H1 (cell line): ENCODE measurements at regions not wholly inside any gene's neighbourhood (a gene's known extent, or its start where the extent isn't known, plus 50 kb on each side); places are given as distances from the start of the nearest gene placed in this dataset.

Experiments used
- CTCF ChIA-PET: fragments of 300-600 bp; sonication (Branson Sonifier 250); formaldehyde crosslinking; loops from one replicate; lab custom pipeline; 2021; ENCODE audit not compliant: partially characterized antibody; lab: Charles Lee
- POLR2A ChIA-PET: fragments of 300-600 bp; sonication (Branson Sonifier 250); formaldehyde crosslinking; loops from one replicate; lab custom pipeline; 2021; ENCODE audit warnings: inconsistent platforms; ENCODE audit not compliant: partially characterized antibody; lab: Charles Lee
- DNase-seq, 2 experiments: peaks; one replicate each; pipeline versions ENCODE4 v3.0.0 to v3.0.0-alpha.2; 2010 to 2022; ENCODE audit warnings: low spot score in 2 of 2, low read depth in 1 of 2, mixed read lengths in 1 of 2
- FAIRE-seq: peaks from 2 replicates; lab custom pipeline; 2011; peaks lifted over from hg19 to GRCh38; lab: Jason Lieb, UNC
- H2AFZ ChIP-seq: 2 replicates; pipeline ENCODE4 v1.8.1; 2012; ENCODE audit warnings: low read length, inconsistent platforms
- H2AK5ac ChIP-seq: 2 replicates; pipeline ENCODE4 v1.6.1; 2013; ENCODE audit warnings: low read depth, low read length
- H2BK120ac ChIP-seq: replicated peaks from 2 replicates; pipeline ENCODE3; 2013; ENCODE audit warnings: low read depth, low read length, inconsistent platforms
- H2BK12ac ChIP-seq: 2 replicates; pipeline ENCODE4 v1.6.1; 2013; ENCODE audit warnings: low read depth, low read length
- H2BK15ac ChIP-seq: 2 replicates; pipeline ENCODE4 v1.6.1; 2013; ENCODE audit warnings: low read length
- H2BK20ac ChIP-seq: 2 replicates; pipeline ENCODE4 v1.6.1; 2013; ENCODE audit warnings: low read length
- H2BK5ac ChIP-seq: 2 replicates; pipeline ENCODE4 v1.6.1; 2013; ENCODE audit warnings: low read depth, low read length
- H3K14ac ChIP-seq: 2 replicates; pipeline ENCODE4 v1.6.1; 2013; ENCODE audit warnings: inconsistent platforms; ENCODE audit not compliant: insufficient read length
- H3K18ac ChIP-seq: 2 replicates; pipeline ENCODE4 v1.6.1; 2013; ENCODE audit warnings: low read length; ENCODE audit errors: extremely low read depth
- H3K23ac ChIP-seq: 2 replicates; pipeline ENCODE4 v1.6.1; 2013; ENCODE audit warnings: inconsistent platforms; ENCODE audit not compliant: insufficient read length
- H3K23me2 ChIP-seq: 2 replicates; pipeline ENCODE4 v1.6.1; 2013; ENCODE audit warnings: low read depth, low read length
- H3K27ac ChIP-seq: 2 replicates; pipeline ENCODE4 v1.6.1; 2011; ENCODE audit warnings: low read depth, low read length, inconsistent platforms
- H3K27me3 ChIP-seq, 4 experiments: replicated peaks in 1 of 4; 1 replicate in 1 of 4; 2 replicates in 3 of 4; pipeline versions ENCODE4 v1.6.1 to v1.8.1; 2011 to 2013; ENCODE audit warnings: low read length in 3 of 4, mild to moderate bottlenecking in 3 of 4, inconsistent platforms in 2 of 4, mixed read lengths in 2 of 4, moderate library complexity in 1 of 4; ENCODE audit not compliant: control insufficient read depth in 3 of 4, insufficient read depth in 3 of 4; ENCODE audit errors: extremely low read depth in 1 of 4
- H3K36me3 ChIP-seq, 4 experiments: 2 replicates each; pipeline versions ENCODE4 v1.6.1 to v1.8.1; 2011 to 2013; ENCODE audit warnings: mild to moderate bottlenecking in 4 of 4, low read length in 3 of 4, moderate library complexity in 2 of 4, control low read depth in 1 of 4, inconsistent platforms in 1 of 4; ENCODE audit not compliant: insufficient read depth in 4 of 4, control insufficient read depth in 2 of 4
- H3K4ac ChIP-seq: replicated peaks from 2 replicates; pipeline ENCODE3; 2013; ENCODE audit warnings: low read length, low read depth, mixed read lengths, inconsistent platforms; ENCODE audit not compliant: insufficient read length
- H3K4me1 ChIP-seq, 4 experiments: replicated peaks in 1 of 4; 1 replicate in 1 of 4; 2 replicates in 3 of 4; pipeline versions ENCODE4 v1.6.1 to v1.8.1; 2011 to 2013; ENCODE audit warnings: low read length in 3 of 4, inconsistent platforms in 2 of 4, mixed read lengths in 1 of 4; ENCODE audit not compliant: insufficient read depth in 4 of 4, control insufficient read depth in 3 of 4
- H3K4me2 ChIP-seq, 2 experiments: 2 replicates each; pipeline versions ENCODE4 v1.6.1 to v1.8.1; 2011 to 2013; ENCODE audit warnings: low read depth in 2 of 2, low read length in 2 of 2, control low read depth in 1 of 2, inconsistent platforms in 1 of 2, mild to moderate bottlenecking in 1 of 2; ENCODE audit not compliant: insufficient read depth in 1 of 2
- H3K4me3 ChIP-seq, 4 experiments: fragments of 200-600, 300-600 bp in 1 of 4; sonication (generic), shearing (Covaris generic), sonication (Bioruptor Twin) in 1 of 4; 2 replicates each; pipeline versions ENCODE4 v1.5.1 to v1.8.1; 2011 to 2016; ENCODE audit warnings: low read length in 4 of 4, low read depth in 3 of 4, control low read depth in 2 of 4, inconsistent platforms in 2 of 4, mild to moderate bottlenecking in 2 of 4, mixed read lengths in 1 of 4, moderate library complexity in 1 of 4; ENCODE audit not compliant: insufficient read depth in 2 of 4; ENCODE audit errors: extremely low read depth in 1 of 4
- H3K56ac ChIP-seq: replicated peaks from 2 replicates; pipeline ENCODE3; 2013; ENCODE audit warnings: low read depth, mild to moderate bottlenecking, mixed read lengths, low read length, inconsistent platforms; ENCODE audit not compliant: insufficient read length
- H3K79me1 ChIP-seq: 2 replicates; pipeline ENCODE4 v1.6.1; 2013; ENCODE audit warnings: low read depth, low read length, control low read depth
- H3K79me2 ChIP-seq, 2 experiments: 2 replicates each; pipeline versions ENCODE4 v1.6.1 to v1.8.1; 2012 to 2013; ENCODE audit warnings: low read length in 2 of 2, mild to moderate bottlenecking in 2 of 2, inconsistent platforms in 1 of 2; ENCODE audit not compliant: insufficient read depth in 2 of 2, control insufficient read depth in 1 of 2
- H3K9ac ChIP-seq, 4 experiments: replicated peaks in 1 of 4; 1 replicate in 1 of 4; 2 replicates in 3 of 4; pipeline versions ENCODE4 v1.6.1 to v1.8.1; 2011 to 2013; ENCODE audit warnings: low read depth in 3 of 4, low read length in 3 of 4, control low read depth in 2 of 4, mild to moderate bottlenecking in 2 of 4, moderate library complexity in 2 of 4, inconsistent platforms in 1 of 4; ENCODE audit errors: extremely low read depth in 1 of 4
- H3K9me3 ChIP-seq, 2 experiments: 2 replicates each; pipeline versions ENCODE4 v1.6.1 to v1.8.1; 2012 to 2013; ENCODE audit warnings: mild to moderate bottlenecking in 2 of 2, moderate library complexity in 2 of 2, control low read depth in 1 of 2, inconsistent platforms in 1 of 2, low read depth in 1 of 2, low read length in 1 of 2, mixed read lengths in 1 of 2; ENCODE audit not compliant: insufficient read depth in 2 of 2
- H4K20me1 ChIP-seq, 2 experiments: replicated peaks in 1 of 2; 2 replicates each; pipeline versions ENCODE3 to v1.8.1; 2011 to 2013; ENCODE audit warnings: inconsistent platforms in 2 of 2, low read length in 2 of 2, mild to moderate bottlenecking in 1 of 2; ENCODE audit not compliant: insufficient read depth in 2 of 2, control insufficient read depth in 1 of 2
- H4K5ac ChIP-seq: 2 replicates; pipeline ENCODE4 v1.6.1; 2013; ENCODE audit warnings: low read length, low read depth, mixed read lengths, inconsistent platforms; ENCODE audit not compliant: insufficient read length
- H4K8ac ChIP-seq: 2 replicates; pipeline ENCODE4 v1.8.0; 2013; ENCODE audit warnings: mild to moderate bottlenecking, moderate library complexity, low read length, inconsistent platforms; ENCODE audit not compliant: insufficient read depth; ENCODE audit errors: extremely low read depth
- H4K91ac ChIP-seq: replicated peaks from 2 replicates; pipeline ENCODE3; 2013; ENCODE audit warnings: low read length, mixed read lengths, inconsistent platforms; ENCODE audit not compliant: insufficient read length
- ATF2 ChIP-seq: IDR thresholded peaks from 2 replicates; pipeline ENCODE4 v1.6.1; 2012; ENCODE audit warnings: low read length, inconsistent platforms
- CEBPB ChIP-seq: IDR thresholded peaks from 2 replicates; pipeline ENCODE4 v1.6.1; 2012; ENCODE audit warnings: low read depth, low read length
- CHD2 ChIP-seq: IDR thresholded peaks from 2 replicates; pipeline ENCODE4 v1.6.1; 2012; ENCODE audit warnings: low read length, improper control_type of control experiment
- CTBP2 ChIP-seq: IDR thresholded peaks from 2 replicates; pipeline ENCODE4 v1.7.0; 2011; ENCODE audit warnings: borderline replicate concordance, mild to moderate bottlenecking, moderate library complexity, mixed read lengths, low read length; ENCODE audit not compliant: insufficient read depth, insufficient read length
- HDAC2 ChIP-seq, 2 experiments: fragments of 300-600 bp in 1 of 2; sonication (generic) in 1 of 2; IDR thresholded peaks; 2 replicates each; pipeline ENCODE4 v1.6.1; 2011 to 2012; ENCODE audit warnings: low read depth in 2 of 2, low read length in 2 of 2, mild to moderate bottlenecking in 2 of 2, moderate library complexity in 2 of 2, borderline replicate concordance in 1 of 2, inconsistent platforms in 1 of 2
- HDAC6 ChIP-seq: IDR thresholded peaks from one replicate; pipeline ENCODE4 v1.7.1; 2012; ENCODE audit warnings: low read depth, mild to moderate bottlenecking, inconsistent platforms, low read length, moderate library complexity
- KDM4A ChIP-seq: IDR thresholded peaks from one replicate; pipeline ENCODE4 v1.7.1; 2012; ENCODE audit warnings: low read depth, mild to moderate bottlenecking, moderate library complexity, low read length, inconsistent platforms; ENCODE audit not compliant: severe bottlenecking
- POLR2A ChIP-seq, 2 experiments: IDR thresholded peaks; 1 replicate in 1 of 2; 2 replicates in 1 of 2; pipeline ENCODE4 v1.6.1; 2011; ENCODE audit warnings: low read depth in 2 of 2, low read length in 2 of 2, mild to moderate bottlenecking in 2 of 2; ENCODE audit errors: control extremely low read depth in 1 of 2
- SP4 ChIP-seq: IDR thresholded peaks from 2 replicates; pipeline ENCODE4 v1.6.1; 2012; ENCODE audit warnings: low read length, inconsistent platforms
- TAF1 ChIP-seq: IDR thresholded peaks from 2 replicates; pipeline ENCODE4 v1.6.1; 2011; ENCODE audit warnings: mild to moderate bottlenecking, low read depth, low read length
- WGBS, 2 experiments: shearing (Covaris generic) in 1 of 2; methylation state at CpG; one replicate each; pipeline versions ENCODE4 v1.1.6 to v1.1.7; 2013 to 2015; ENCODE audit warnings: low lambda C conversion rate in 2 of 2, mixed read lengths in 2 of 2, inconsistent platforms in 1 of 2, low coverage in 1 of 2, missing lambda C conversion rate in 1 of 2; ENCODE audit not compliant: insufficient replicate concordance in 2 of 2, insufficient coverage in 1 of 2, insufficient read length in 1 of 2; ENCODE audit errors: extremely low coverage in 1 of 2, missing lambda C conversion rate in 1 of 2; 5-methylcytosine and 5-hydroxymethylcytosine counted together

GRCh38 chr2:8606649-8607550 is 75.0 kb upstream of the ID2 start:
- H2BK120ac ChIP-seq: no peak overlapping the region
- TF ChIP-seq POLR2A (IDR thresholded peaks at IDR 0.05; ENCODE audit: control extremely low read depth in 1 of 2, low read depth in 2 of 2, low read length in 2 of 2) (no peak), CHD2 (no peak), ATF2 (no peak), TAF1 (no peak), CEBPB (no peak), CTBP2 (no peak), KDM4A (no peak), SP4 (no peak), HDAC2 (IDR thresholded peaks at IDR 0.05; ENCODE audit: borderline replicate concordance in 1 of 2, low read depth in 2 of 2, low read length in 2 of 2) (no peak), HDAC6 (no peak)
- no peak overlapping the region for H3K27ac ChIP-seq

More at GRCh38 chr2:8606649-8607550, 75.0 kb upstream of the ID2 start:
- Histone ChIP-seq H3K23me2 (no peaks in the 10 kb centered on the region), H3K4me3 (no peak overlapping the region), H3K4me2 (no peak overlapping the region), H4K5ac (no peak overlapping the region), H3K18ac (no peak overlapping the region), H3K56ac (no peak overlapping the region), H2BK5ac (no peak overlapping the region), H4K20me1 (no peaks in the 10 kb centered on the region), H3K79me1 (no peaks in the 10 kb centered on the region), H2AK5ac (no peak overlapping the region), H2BK12ac (no peak overlapping the region), H4K8ac (no peak overlapping the region; the same call in 1 of the 2 replicates), H3K23ac (no peak overlapping the region), H2AFZ (no peak overlapping the region), H3K4ac (no peak overlapping the region), H3K9me3 (no peaks in the 10 kb centered on the region), H2BK20ac (no peak overlapping the region), H3K14ac (no peak overlapping the region), H2BK15ac (no peak overlapping the region), H3K79me2 (no peaks in the 10 kb centered on the region), H3K36me3 (no peaks in the 10 kb centered on the region), H3K9ac (no peak overlapping the region), H3K4me1 (no peaks in the 10 kb centered on the region), H3K27me3 (no peaks in the 10 kb centered on the region), H4K91ac (no peak overlapping the region)
- CTCF ChIA-PET: interaction anchor here (0.6 kb wide), 1 partner anchor 15 kb away, joined by 3 read pairs; no protein-coding TSS in a partner anchor
- WGBS, 2 experiments: 90% methylated on average over 19 of the region's 20 CpGs; no CpG with 5 or more reads in 1 of the 2 experiments
- DNase-seq: no peak
- POLR2A ChIA-PET: no interaction called here
- FAIRE-seq: no peak
